Stomach (tissue), 4 donors: ENCODE measurements at regions not wholly inside any gene's neighbourhood (a gene's known extent, or its start where the extent isn't known, plus 50 kb on each side); places are given as distances from the start of the nearest gene placed in this dataset.

ENCODE experiments used
- CTCF ChIP-seq, 7 experiments: fragments of 450-650 bp in 4 of 7; fragments of 200-600 bp in 3 of 7; sonication (generic) in 3 of 7; IDR thresholded peaks; one replicate each; pipeline ENCODE4 v1.5.1; 2016 to 2019; ENCODE audit warnings: antibody characterized with exemption in 7 of 7, control low read depth in 2 of 7, mild to moderate bottlenecking in 1 of 7
- POLR2A ChIP-seq, 4 donors: fragments of 450-650 bp; IDR thresholded peaks; one replicate each; pipeline ENCODE4 v1.6.1; 2016; ENCODE audit warnings: antibody characterized with exemption in 4 of 4, control low read depth in 2 of 4, mild to moderate bottlenecking in 1 of 4, moderate library complexity in 1 of 4

- no peak for TF ChIP-seq POLR2A (IDR thresholded peaks at IDR 0.05)
- TF ChIP-seq CTCF (IDR thresholded peaks at IDR 0.05): no peak
Measured at GRCh38 chr1:193706766-193707165, 520.4 kb upstream of the B3GALT2 start.
